HFFc6 (cell line): ENCODE measurements at regions not wholly inside any gene's neighbourhood (a gene's known extent, or its start where the extent isn't known, plus 50 kb on each side); places are given as distances from the start of the nearest gene placed in this dataset.

ENCODE experiments used
- DNase-seq: peaks from one replicate; pipeline ENCODE4 v3.0.0-alpha.2; 2018
- H3K27ac Mint-ChIP-seq: 2 replicates; pipeline ENCODE4 v1.8.0; 2020; ENCODE audit warnings: mild to moderate bottlenecking, mixed read lengths
- H3K27me3 Mint-ChIP-seq: 2 replicates; pipeline ENCODE4 v1.8.0; 2021; ENCODE audit warnings: mild to moderate bottlenecking, moderate library complexity, mixed read lengths; ENCODE audit not compliant: insufficient read depth
- H3K36me3 Mint-ChIP-seq: 2 replicates; pipeline ENCODE4 v1.8.0; 2021; ENCODE audit warnings: low read depth, mixed read lengths
- H3K4me1 Mint-ChIP-seq: 2 replicates; pipeline ENCODE4 v1.8.0; 2020; ENCODE audit warnings: low read depth, mixed read lengths
- H3K4me3 Mint-ChIP-seq: 2 replicates; pipeline ENCODE4 v1.8.0; 2020; ENCODE audit warnings: mild to moderate bottlenecking, moderate library complexity, mixed read lengths
- H3K9me3 Mint-ChIP-seq: 2 replicates; pipeline ENCODE4 v1.8.0; 2020; ENCODE audit warnings: mild to moderate bottlenecking, mixed read lengths
- TF ChIP-seq, protein P1 (sequence below): fragments of 200-600 bp; sonication (generic); IDR thresholded peaks from 2 replicates; pipeline ENCODE4 v1.5.0; 2021; ENCODE audit warnings: antibody characterized with exemption, mild to moderate bottlenecking

DNA sequence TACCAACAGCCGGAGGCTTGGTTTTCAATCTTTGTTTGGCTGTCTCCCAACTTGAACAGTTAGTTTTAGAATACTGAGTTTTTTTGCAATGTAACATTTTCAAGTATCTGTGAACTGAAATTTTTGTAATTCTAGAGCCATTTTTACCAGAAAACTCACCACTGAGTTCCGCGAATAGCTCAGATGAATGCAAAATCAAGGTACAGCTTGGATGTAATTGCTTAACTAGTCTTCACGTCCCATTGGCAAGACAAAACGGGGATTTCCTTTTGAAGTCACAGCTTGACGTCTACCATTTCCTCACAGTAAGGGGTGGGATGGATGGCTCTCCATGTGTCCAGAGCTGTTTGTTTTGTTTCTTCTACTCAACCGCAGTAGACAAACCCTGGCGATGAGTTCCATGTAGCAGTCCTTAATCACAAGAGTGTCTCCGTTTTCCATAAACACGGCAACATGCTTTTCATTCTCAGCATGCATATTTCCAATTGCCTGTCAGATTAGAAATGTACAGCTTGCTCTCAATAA lies 55.8 kb upstream of the FGFR2 start:
- Mint-ChIP-seq H3K4me3 (no peak overlapping the region), H3K27ac (no peak overlapping the region), H3K4me1 (no peaks in the 10 kb centered on the region), H3K9me3 (peaks cover 14% of the 10 kb centered on the region; the same call in 1 of the 2 replicates), H3K27me3 (peaks cover 2% of the 10 kb centered on the region), H3K36me3 (no peaks in the 10 kb centered on the region)
- DNase-seq: no peak
- TF ChIP-seq, protein P1, sequence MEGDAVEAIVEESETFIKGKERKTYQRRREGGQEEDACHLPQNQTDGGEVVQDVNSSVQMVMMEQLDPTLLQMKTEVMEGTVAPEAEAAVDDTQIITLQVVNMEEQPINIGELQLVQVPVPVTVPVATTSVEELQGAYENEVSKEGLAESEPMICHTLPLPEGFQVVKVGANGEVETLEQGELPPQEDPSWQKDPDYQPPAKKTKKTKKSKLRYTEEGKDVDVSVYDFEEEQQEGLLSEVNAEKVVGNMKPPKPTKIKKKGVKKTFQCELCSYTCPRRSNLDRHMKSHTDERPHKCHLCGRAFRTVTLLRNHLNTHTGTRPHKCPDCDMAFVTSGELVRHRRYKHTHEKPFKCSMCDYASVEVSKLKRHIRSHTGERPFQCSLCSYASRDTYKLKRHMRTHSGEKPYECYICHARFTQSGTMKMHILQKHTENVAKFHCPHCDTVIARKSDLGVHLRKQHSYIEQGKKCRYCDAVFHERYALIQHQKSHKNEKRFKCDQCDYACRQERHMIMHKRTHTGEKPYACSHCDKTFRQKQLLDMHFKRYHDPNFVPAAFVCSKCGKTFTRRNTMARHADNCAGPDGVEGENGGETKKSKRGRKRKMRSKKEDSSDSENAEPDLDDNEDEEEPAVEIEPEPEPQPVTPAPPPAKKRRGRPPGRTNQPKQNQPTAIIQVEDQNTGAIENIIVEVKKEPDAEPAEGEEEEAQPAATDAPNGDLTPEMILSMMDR: no peak

DNA sequence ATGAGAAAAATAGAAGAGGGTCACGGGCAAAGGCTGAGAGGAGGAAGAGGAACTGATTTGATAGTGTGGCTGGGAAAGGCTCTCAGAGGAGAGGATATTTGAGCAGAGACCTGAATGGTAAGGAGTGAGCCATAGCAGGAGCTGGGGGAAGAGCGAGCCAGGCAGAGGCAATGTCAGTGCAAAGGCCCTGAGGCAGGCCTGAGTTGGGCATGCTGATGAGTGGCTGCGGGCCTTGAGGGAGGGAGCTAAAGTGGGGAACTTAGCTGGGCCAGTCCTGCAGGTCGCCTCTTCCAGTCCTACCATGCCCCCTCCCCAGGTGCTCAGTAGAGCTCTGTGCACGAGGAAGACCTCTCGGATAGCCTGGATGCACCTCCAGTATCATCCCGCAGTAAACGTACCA lies 55.4 kb upstream of the FGFR2 start:
- Mint-ChIP-seq H3K27me3 (no peaks in the 10 kb centered on the region; the same call in 1 of the 2 replicates), H3K27ac (no peak overlapping the region), H3K4me1 (no peaks in the 10 kb centered on the region), H3K36me3 (no peaks in the 10 kb centered on the region), H3K9me3 (peaks cover 18% of the 10 kb centered on the region; the same call in 1 of the 2 replicates), H3K4me3 (no peak overlapping the region)
- DNase-seq: no peak
- TF ChIP-seq, protein P1: no peak

DNA sequence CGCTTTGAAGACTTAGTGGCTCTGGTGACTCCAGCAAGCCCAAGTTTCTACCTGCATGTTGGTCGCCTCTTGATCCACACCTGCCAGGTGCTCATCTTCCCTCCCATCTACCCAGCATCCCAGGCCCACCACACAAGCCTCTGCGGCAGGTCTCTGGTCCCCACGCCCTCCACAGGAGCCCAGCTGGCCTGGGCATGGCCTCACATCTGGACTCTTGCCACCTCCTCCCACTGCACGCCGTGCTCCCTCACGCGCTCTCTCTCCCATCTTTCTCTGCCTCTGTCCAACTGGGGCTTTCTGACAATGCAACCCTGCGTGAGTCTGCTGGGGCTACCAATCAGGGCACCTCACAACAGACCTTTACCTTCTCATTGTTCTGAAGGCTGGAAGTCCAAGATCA lies 50.2 kb upstream of the FGFR2 start:
- Mint-ChIP-seq H3K36me3 (no peaks in the 10 kb centered on the region), H3K27ac (no peak overlapping the region), H3K4me3 (no peak overlapping the region), H3K9me3 (peaks cover 35% of the 10 kb centered on the region; the same call in 1 of the 2 replicates), H3K27me3 (peaks cover 2% of the 10 kb centered on the region), H3K4me1 (no peaks in the 10 kb centered on the region)
- TF ChIP-seq, protein P1: no peak
- DNase-seq: no peak

DNA sequence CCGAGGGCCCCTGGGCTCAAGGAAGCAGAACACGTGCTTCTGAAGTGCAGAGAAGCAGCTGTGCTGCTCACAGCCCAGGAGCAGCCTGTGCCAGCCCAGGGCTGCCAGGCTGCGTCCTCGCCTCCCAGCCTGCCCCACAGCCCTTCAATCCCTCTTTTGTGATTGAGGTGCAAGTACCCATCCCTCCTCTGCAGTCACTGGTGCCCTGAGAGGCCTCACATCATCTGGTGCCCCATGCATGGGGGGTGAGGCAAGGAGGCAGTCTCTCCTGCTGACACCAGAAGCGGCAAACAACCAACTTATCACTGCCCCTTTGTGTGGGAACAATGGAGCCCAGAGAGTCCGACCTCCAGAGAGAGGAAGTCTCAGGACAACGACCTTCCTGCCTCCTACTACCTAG lies 49.8 kb upstream of the FGFR2 start:
- Mint-ChIP-seq H3K36me3 (no peaks in the 10 kb centered on the region), H3K27me3 (peaks cover 2% of the 10 kb centered on the region), H3K4me1 (no peaks in the 10 kb centered on the region), H3K27ac (no peak overlapping the region), H3K4me3 (no peak overlapping the region), H3K9me3 (peaks cover 33% of the 10 kb centered on the region; the same call in 1 of the 2 replicates)
- DNase-seq: no peak
- TF ChIP-seq, protein P1: no peak
